Naive B cell (primary cell): ENCODE measurements at regions not wholly inside any gene's neighbourhood (a gene's known extent, or its start where the extent isn't known, plus 50 kb on each side); places are given as distances from the start of the nearest gene placed in this dataset.

Experiments used
- ATAC-seq, 2 donors: fragments of 150-1000 bp; cut with Tn5 transposase; 2 replicates each; pipeline ENCODE4 v1.10.0; 2021; ENCODE audit warnings: low read depth in 2 of 2, mild to moderate bottlenecking in 2 of 2, moderate library complexity in 2 of 2
- DNase-seq: peaks from one replicate; pipeline ENCODE4 v3.0.0; 2022
- H3K27ac Mint-ChIP-seq, 6 donors: one replicate each; pipeline ENCODE4 v1.8.0; 2020 to 2022; ENCODE audit warnings: mild to moderate bottlenecking in 6 of 6, mixed read lengths in 6 of 6, moderate library complexity in 5 of 6, inconsistent platforms in 2 of 6
- H3K27me3 Mint-ChIP-seq, 3 donors: one replicate each; pipeline ENCODE4 v1.8.0; 2021 to 2022; ENCODE audit warnings: mixed read lengths in 3 of 3, mild to moderate bottlenecking in 1 of 3
- H3K36me3 Mint-ChIP-seq, 2 donors: one replicate each; pipeline ENCODE4 v1.8.0; 2020 to 2022; ENCODE audit warnings: mixed read lengths in 2 of 2, inconsistent platforms in 1 of 2, mild to moderate bottlenecking in 1 of 2
- H3K4me1 Mint-ChIP-seq, 3 donors: one replicate each; pipeline ENCODE4 v1.8.0; 2020 to 2022; ENCODE audit warnings: mixed read lengths in 3 of 3, inconsistent platforms in 1 of 3, mild to moderate bottlenecking in 1 of 3, moderate library complexity in 1 of 3
- H3K4me3 Mint-ChIP-seq, 8 donors: one replicate each; pipeline ENCODE4 v1.8.0; 2020 to 2022; ENCODE audit warnings: mild to moderate bottlenecking in 8 of 8, mixed read lengths in 8 of 8, moderate library complexity in 8 of 8, inconsistent platforms in 2 of 8
- H3K9me3 Mint-ChIP-seq, 7 donors: one replicate each; pipeline ENCODE4 v1.8.0; 2020 to 2022; ENCODE audit warnings: mixed read lengths in 7 of 7, mild to moderate bottlenecking in 5 of 7, inconsistent platforms in 2 of 7, moderate library complexity in 1 of 7

DNA sequence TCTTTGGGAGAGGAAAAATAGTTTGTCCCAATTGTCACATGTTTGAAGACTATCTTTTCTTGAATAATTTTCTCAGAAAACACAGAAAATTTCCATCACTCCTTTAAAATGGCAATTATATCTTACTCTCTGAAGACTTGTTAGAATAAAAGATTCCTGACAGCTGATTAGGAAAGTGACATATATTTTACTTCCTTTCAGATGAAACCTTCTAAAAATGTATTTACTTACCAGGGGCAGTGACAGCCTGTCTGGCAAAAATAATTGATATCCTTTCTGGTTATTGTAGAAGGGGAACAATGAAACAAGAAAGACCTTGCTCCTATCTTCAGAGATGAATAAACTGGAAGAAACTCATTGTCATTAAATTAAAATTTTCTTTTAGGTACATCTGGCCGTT is 483.3 kb upstream of the GOLIM4 start:
- Mint-ChIP-seq H3K4me3 (no peak overlapping the region), H3K27ac (no peak overlapping the region)

GRCh38 chr3:168575750-168576149 is 480.0 kb upstream of the GOLIM4 start:
- ATAC-seq (no peak), DNase-seq (no peak)
- peaks cover 0 to 3% (median 0%) of the 10 kb centered on the region in 7 donors for H3K9me3 Mint-ChIP-seq
- H3K4me3 Mint-ChIP-seq, result no peak overlapping the region
- H3K36me3 Mint-ChIP-seq, result no peaks in the 10 kb centered on the region
- H3K27ac Mint-ChIP-seq, result no peak overlapping the region
- no peaks in the 10 kb centered on the region for H3K27me3 Mint-ChIP-seq
- H3K4me1 Mint-ChIP-seq, result no peaks in the 10 kb centered on the region

More for the DNA sequence above, 483.3 kb upstream of the GOLIM4 start:
- H3K4me1 Mint-ChIP-seq, result no peaks in the 10 kb centered on the region
- no peaks in the 10 kb centered on the region for H3K9me3 Mint-ChIP-seq
- H3K27me3 Mint-ChIP-seq, result no peaks in the 10 kb centered on the region
- ATAC-seq (no peak), DNase-seq (no peak)
- no peaks in the 10 kb centered on the region for H3K36me3 Mint-ChIP-seq

GRCh38 chr3:168574455-168575158 is 478.9 kb upstream of the GOLIM4 start:
- H3K27me3 Mint-ChIP-seq, result no peaks in the 10 kb centered on the region
- H3K4me1 Mint-ChIP-seq, result no peaks in the 10 kb centered on the region
- no peaks in the 10 kb centered on the region for H3K36me3 Mint-ChIP-seq
- H3K27ac Mint-ChIP-seq, result no peak overlapping the region
- H3K9me3 Mint-ChIP-seq, result peaks cover 0 to 3% (median 0%) of the 10 kb centered on the region in 7 donors
- no peak overlapping the region for H3K4me3 Mint-ChIP-seq
- ATAC-seq, result no peak
- DNase-seq, result no peak

DNA sequence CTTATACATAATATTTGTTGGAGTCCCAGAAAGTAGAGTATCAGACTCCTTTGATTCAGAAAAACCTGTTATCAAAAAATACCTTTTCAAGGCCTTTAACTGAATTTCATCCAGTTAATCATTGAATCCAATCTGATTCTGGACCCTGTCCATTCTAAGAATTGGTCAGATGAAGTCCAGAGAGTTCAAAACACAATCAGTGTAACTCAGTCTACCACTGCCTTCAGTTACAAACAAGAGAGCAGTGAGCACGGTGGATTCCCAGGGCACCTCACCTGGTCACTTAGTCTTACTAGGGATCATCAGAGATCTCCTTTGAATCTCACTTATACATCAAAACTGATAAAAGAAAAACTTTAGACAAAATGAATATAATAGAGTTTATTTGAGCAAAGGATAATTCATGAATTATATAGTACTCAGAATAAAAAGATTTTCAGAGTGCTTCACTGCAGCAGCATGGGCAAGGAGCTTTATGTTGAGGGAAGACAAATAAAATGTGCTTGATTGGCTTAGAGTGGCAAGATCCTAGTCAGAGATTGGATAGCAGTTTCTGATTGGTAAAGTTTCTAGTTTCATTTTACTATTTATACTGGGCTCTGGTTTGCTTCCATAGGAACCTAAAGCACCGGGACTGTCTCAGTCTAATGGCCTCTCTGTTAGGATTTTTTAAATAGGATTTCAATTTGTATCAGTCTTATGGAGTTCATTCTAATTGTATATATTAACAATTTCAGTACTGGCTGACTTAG is 474.9 kb upstream of the GOLIM4 start:
- Mint-ChIP-seq H3K9me3 (peaks cover 0 to 3% (median 0%) of the 10 kb centered on the region in 7 donors), H3K4me3 (no peak overlapping the region), H3K4me1 (no peaks in the 10 kb centered on the region), H3K27ac (no peak overlapping the region), H3K36me3 (no peaks in the 10 kb centered on the region), H3K27me3 (no peaks in the 10 kb centered on the region)
- DNase-seq, result no peak
- no peak for ATAC-seq

GRCh38 chr3:168558728-168559411 is 463.1 kb upstream of the GOLIM4 start:
- no peak overlapping the region for H3K4me3 Mint-ChIP-seq
- no peaks in the 10 kb centered on the region for H3K36me3 Mint-ChIP-seq
- DNase-seq, result no peak
- no peak overlapping the region for H3K27ac Mint-ChIP-seq
- H3K4me1 Mint-ChIP-seq, result no peaks in the 10 kb centered on the region
- H3K9me3 Mint-ChIP-seq, result no peaks in the 10 kb centered on the region
- ATAC-seq, result no peak
- no peaks in the 10 kb centered on the region for H3K27me3 Mint-ChIP-seq

DNA sequence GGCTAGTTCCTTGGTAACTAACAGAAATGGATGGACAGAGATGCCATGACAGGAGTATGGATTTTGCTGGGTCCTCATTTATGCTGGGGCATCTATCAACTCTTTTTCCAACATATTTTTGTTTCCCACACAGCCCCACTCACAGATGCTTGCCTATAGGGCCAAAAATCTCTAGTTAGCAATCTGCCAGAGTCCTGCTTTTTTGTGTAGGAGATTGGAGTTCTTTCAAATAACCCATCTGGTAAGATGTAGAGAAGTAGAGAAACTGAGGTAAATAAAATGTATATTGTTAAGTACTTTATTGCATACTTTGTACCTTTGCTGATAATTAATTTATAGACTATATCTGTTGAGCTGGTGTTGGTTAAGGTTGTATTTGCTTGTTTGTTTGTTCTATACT is 456.5 kb upstream of the GOLIM4 start:
- ATAC-seq (no peak), DNase-seq (no peak)
- no peaks in the 10 kb centered on the region for H3K4me1 Mint-ChIP-seq
- H3K9me3 Mint-ChIP-seq, result peaks cover 0 to 4% (median 0%) of the 10 kb centered on the region in 7 donors
- H3K27me3 Mint-ChIP-seq, result no peaks in the 10 kb centered on the region
- H3K36me3 Mint-ChIP-seq, result no peaks in the 10 kb centered on the region
- no peak overlapping the region for H3K27ac Mint-ChIP-seq
- H3K4me3 Mint-ChIP-seq, result no peak overlapping the region

DNA sequence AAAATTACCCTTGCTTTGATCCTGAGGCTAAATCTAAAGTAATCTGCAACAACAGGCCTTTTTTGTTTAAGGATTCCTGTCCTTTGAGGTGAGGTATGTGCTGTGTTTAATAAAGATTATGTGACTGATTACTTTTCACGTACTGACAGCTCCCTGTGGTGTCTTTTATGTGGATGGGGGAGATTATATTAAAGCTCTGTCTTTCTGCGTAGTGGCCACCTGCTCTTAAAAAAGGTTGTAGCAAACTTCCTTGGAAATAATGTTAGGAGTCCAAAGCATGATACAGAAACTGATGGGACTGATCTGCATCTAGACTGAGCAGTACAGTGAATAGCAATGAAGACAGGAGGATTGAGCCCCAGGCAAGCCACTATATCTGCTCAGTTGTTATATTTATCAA is 453.0 kb upstream of the GOLIM4 start:
- peaks cover 0 to 4% (median 0%) of the 10 kb centered on the region in 7 donors for H3K9me3 Mint-ChIP-seq
- no peak for DNase-seq
- H3K36me3 Mint-ChIP-seq, result no peaks in the 10 kb centered on the region
- ATAC-seq, result no peak
- H3K27me3 Mint-ChIP-seq, result no peaks in the 10 kb centered on the region
- H3K27ac Mint-ChIP-seq, result no peak overlapping the region
- H3K4me3 Mint-ChIP-seq, result no peak overlapping the region
- H3K4me1 Mint-ChIP-seq, result no peaks in the 10 kb centered on the region

GRCh38 chr3:168546707-168547106 is 451.0 kb upstream of the GOLIM4 start:
- peaks cover 0 to 4% (median 0%) of the 10 kb centered on the region in 7 donors for H3K9me3 Mint-ChIP-seq
- H3K36me3 Mint-ChIP-seq, result no peaks in the 10 kb centered on the region
- H3K4me3 Mint-ChIP-seq, result no peak overlapping the region
- no peak overlapping the region for H3K27ac Mint-ChIP-seq
- H3K27me3 Mint-ChIP-seq, result no peaks in the 10 kb centered on the region
- H3K4me1 Mint-ChIP-seq, result no peaks in the 10 kb centered on the region
- DNase-seq (no peak), ATAC-seq (no peak)

GRCh38 chr3:168545591-168545990 is 449.9 kb upstream of the GOLIM4 start:
- H3K36me3 Mint-ChIP-seq, result no peaks in the 10 kb centered on the region
- H3K4me1 Mint-ChIP-seq, result no peaks in the 10 kb centered on the region
- peaks cover 0 to 4% (median 0%) of the 10 kb centered on the region in 7 donors for H3K9me3 Mint-ChIP-seq
- no peak overlapping the region for H3K27ac Mint-ChIP-seq
- DNase-seq, result no peak
- H3K27me3 Mint-ChIP-seq, result no peaks in the 10 kb centered on the region
- ATAC-seq, result no peak
- H3K4me3 Mint-ChIP-seq, result no peak overlapping the region

- H3K9me3 Mint-ChIP-seq, result peaks cover 0 to 3% (median 0%) of the 10 kb centered on the region in 7 donors
- H3K4me1 Mint-ChIP-seq, result no peaks in the 10 kb centered on the region
- H3K27me3 Mint-ChIP-seq, result no peaks in the 10 kb centered on the region
- DNase-seq, result no peak
- no peak for ATAC-seq
- no peaks in the 10 kb centered on the region for H3K36me3 Mint-ChIP-seq
- H3K4me3 Mint-ChIP-seq, result no peak overlapping the region
- peak overlapping the region in 1 of 6 donors; percentile 0 for H3K27ac Mint-ChIP-seq
These were observed 448.6 kb upstream of the GOLIM4 start for GRCh38 chr3:168544097-168544957.

GRCh38 chr3:168540726-168541125 is 445.0 kb upstream of the GOLIM4 start:
- H3K36me3 Mint-ChIP-seq, result no peaks in the 10 kb centered on the region
- no peaks in the 10 kb centered on the region for H3K27me3 Mint-ChIP-seq
- DNase-seq (no peak), ATAC-seq (no peak)
- no peaks in the 10 kb centered on the region for H3K4me1 Mint-ChIP-seq
- no peak overlapping the region for H3K27ac Mint-ChIP-seq
- H3K4me3 Mint-ChIP-seq, result no peak overlapping the region
- H3K9me3 Mint-ChIP-seq, result peaks cover 0 to 3% (median 0%) of the 10 kb centered on the region in 7 donors

- Mint-ChIP-seq H3K9me3 (peaks cover 0 to 3% (median 0%) of the 10 kb centered on the region in 7 donors), H3K27ac (no peak overlapping the region), H3K27me3 (no peaks in the 10 kb centered on the region), H3K4me1 (no peaks in the 10 kb centered on the region), H3K36me3 (no peaks in the 10 kb centered on the region), H3K4me3 (no peak overlapping the region)
- DNase-seq (no peak), ATAC-seq (no peak)
These were observed 444.2 kb upstream of the GOLIM4 start for GRCh38 chr3:168539909-168540308.

GRCh38 chr3:168534761-168535160 is 439.0 kb upstream of the GOLIM4 start:
- peaks cover 0 to 2% (median 0%) of the 10 kb centered on the region in 7 donors for H3K9me3 Mint-ChIP-seq
- H3K4me1 Mint-ChIP-seq, result no peaks in the 10 kb centered on the region
- H3K4me3 Mint-ChIP-seq, result no peak overlapping the region
- no peaks in the 10 kb centered on the region for H3K27me3 Mint-ChIP-seq
- no peaks in the 10 kb centered on the region for H3K36me3 Mint-ChIP-seq
- H3K27ac Mint-ChIP-seq, result no peak overlapping the region
- ATAC-seq, result no peak
- no peak for DNase-seq
